T-cell (primary cell): ENCODE measurements at regions not wholly inside any gene's neighbourhood (a gene's known extent, or its start where the extent isn't known, plus 50 kb on each side); places are given as distances from the start of the nearest gene placed in this dataset.

ENCODE experiments used
- ATAC-seq, 4 experiments: fragments of 200-7000 bp in 3 of 4; fragments of 150-1000 bp in 1 of 4; cut with Tn5 transposase; replicated peaks in 1 of 4; 1 replicate in 3 of 4; 2 replicates in 1 of 4; pipeline ENCODE4 v1.10.0; 2021; ENCODE audit warnings: moderate library complexity in 3 of 4, mild to moderate bottlenecking in 2 of 4, moderate number of reproducible peaks in 1 of 4
- CTCF ChIA-PET, 2 donors: fragments of 300-600 bp; sonication (Branson Sonifier 250); formaldehyde crosslinking; loops; one replicate each; lab custom pipeline; 2022; ENCODE audit warnings: antibody characterized with exemption in 2 of 2; lab: Charles Lee
- POLR2A ChIA-PET, 2 donors: fragments of 300-600 bp; sonication (Branson Sonifier 250); formaldehyde crosslinking; loops; one replicate each; lab custom pipeline; 2022; ENCODE audit warnings: antibody characterized with exemption in 2 of 2; lab: Charles Lee
- DNase-seq, 35 experiments: peaks; one replicate each; pipeline versions ENCODE4 v3.0.0 to v3.0.0-alpha.2; 2013 to 2023
- H3K27ac ChIP-seq: one replicate; pipeline ENCODE4 v1.5.1; 2013; ENCODE audit warnings: low read length
- H3K27me3 ChIP-seq, 2 experiments: replicated peaks in 1 of 2; 1 replicate in 1 of 2; 2 replicates in 1 of 2; pipeline versions ENCODE4 v1.6.1 to v1.7.0; 2013; ENCODE audit warnings: low read length in 1 of 2, mixed read lengths in 1 of 2; ENCODE audit not compliant: control insufficient read depth in 2 of 2, insufficient read depth in 2 of 2; ENCODE audit errors: extremely low read depth in 1 of 2
- H3K36me3 ChIP-seq, 2 donors: 1 replicate in 1 of 2; 2 replicates in 1 of 2; pipeline versions ENCODE4 v1.6.1 to v1.7.0; 2013; ENCODE audit warnings: low read length in 1 of 2; ENCODE audit not compliant: control insufficient read depth in 2 of 2, insufficient read depth in 1 of 2; ENCODE audit errors: extremely low read depth in 1 of 2
- H3K4me1 ChIP-seq, 2 experiments: 1 replicate in 1 of 2; 2 replicates in 1 of 2; pipeline versions ENCODE4 v1.6.1 to v1.7.0; 2013; ENCODE audit warnings: low read length in 2 of 2, mixed read lengths in 1 of 2; ENCODE audit not compliant: insufficient read depth in 2 of 2, control insufficient read depth in 1 of 2; ENCODE audit errors: extremely low read depth in 1 of 2
- H3K4me3 ChIP-seq, 2 donors: 1 replicate in 1 of 2; 2 replicates in 1 of 2; pipeline versions ENCODE4 v1.5.1 to v1.7.0; 2013; ENCODE audit warnings: mild to moderate bottlenecking in 2 of 2, low read length in 1 of 2, moderate library complexity in 1 of 2; ENCODE audit not compliant: control insufficient read depth in 1 of 2; ENCODE audit errors: extremely low read depth in 1 of 2
- H3K9me3 ChIP-seq: 2 replicates; pipeline ENCODE4 v1.7.0; 2013
- H3K27ac Mint-ChIP-seq, 2 donors: one replicate each; pipeline ENCODE4 v1.8.0; 2020 to 2021; ENCODE audit warnings: mild to moderate bottlenecking in 2 of 2, mixed read lengths in 2 of 2
- H3K27me3 Mint-ChIP-seq, 2 donors: one replicate each; pipeline ENCODE4 v1.8.0; 2021 to 2022; ENCODE audit warnings: mixed read lengths in 2 of 2
- H3K36me3 Mint-ChIP-seq: one replicate; pipeline ENCODE4 v1.8.0; 2021; ENCODE audit warnings: mixed read lengths
- H3K4me1 Mint-ChIP-seq, 3 donors: one replicate each; pipeline ENCODE4 v1.8.0; 2020 to 2022; ENCODE audit warnings: mixed read lengths in 3 of 3, mild to moderate bottlenecking in 1 of 3
- H3K4me3 Mint-ChIP-seq, 3 donors: one replicate each; pipeline ENCODE4 v1.8.0; 2020 to 2022; ENCODE audit warnings: mild to moderate bottlenecking in 3 of 3, mixed read lengths in 3 of 3, moderate library complexity in 3 of 3
- H3K9me3 Mint-ChIP-seq, 3 donors: one replicate each; pipeline ENCODE4 v1.8.0; 2020 to 2022; ENCODE audit warnings: mixed read lengths in 3 of 3
- WGBS: methylation state at CpG from one replicate; pipeline ENCODE4 v1.1.5; 2013; ENCODE audit warnings: missing lambda C conversion rate; ENCODE audit not compliant: insufficient coverage; 5-methylcytosine and 5-hydroxymethylcytosine counted together

DNA sequence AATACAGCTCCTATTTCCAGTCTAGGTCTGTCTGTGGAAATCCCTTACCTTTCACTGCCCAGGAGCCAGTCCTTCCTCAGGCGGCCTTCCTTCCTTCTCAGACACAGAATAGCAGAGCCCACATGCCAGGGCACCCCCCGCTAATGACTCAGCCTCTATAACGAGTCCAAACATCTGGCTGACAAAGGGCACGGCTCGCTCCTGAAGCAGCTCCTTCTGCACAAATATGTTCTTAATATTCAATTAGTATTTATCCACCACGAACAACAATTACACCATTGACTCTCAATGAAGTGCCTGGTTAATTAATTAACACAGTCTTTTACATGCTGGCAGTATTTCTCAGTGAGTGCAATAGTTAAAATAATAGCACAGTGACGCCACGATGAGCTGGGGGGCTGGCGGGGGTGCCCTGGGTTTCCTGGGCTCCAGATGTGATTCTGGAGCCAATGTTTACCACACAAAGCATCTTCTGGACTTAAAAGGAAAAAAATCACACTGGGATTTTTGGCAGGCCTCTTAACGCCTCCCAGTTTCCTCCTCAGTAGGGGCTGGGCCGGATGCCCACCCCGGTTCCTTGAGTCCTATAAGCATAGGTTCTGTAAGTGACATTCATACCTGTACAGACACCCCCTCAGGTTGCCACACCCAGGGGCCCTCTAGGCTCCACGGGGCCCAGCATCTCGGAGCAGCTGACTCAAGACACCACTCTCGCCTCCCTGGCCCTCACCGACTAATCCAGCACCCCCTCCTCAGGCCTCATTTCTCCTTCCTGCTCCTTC lies 158.6 kb upstream of the MLN start:
- no peaks in the 10 kb centered on the region for H3K4me1 ChIP-seq
- H3K27ac ChIP-seq: no peak overlapping the region
- H3K27me3 Mint-ChIP-seq: peaks cover 10 to 21% of the 10 kb centered on the region in 2 donors
- no peak overlapping the region for H3K4me3 Mint-ChIP-seq
- CTCF ChIA-PET: no interaction called here
- peaks cover 0 to 5% (median 0%) of the 10 kb centered on the region in 3 donors for H3K9me3 Mint-ChIP-seq
- no peak for DNase-seq
- 69% methylated on average over 12 of the region's 16 CpGs for WGBS
- POLR2A ChIA-PET: no interaction called here
- peaks cover 0 to 2% (median 1%) of the 10 kb centered on the region in 3 donors for H3K4me1 Mint-ChIP-seq
- H3K27ac Mint-ChIP-seq: no peak overlapping the region
- peaks cover 0 to 56% of the 10 kb centered on the region in 2 experiments for H3K27me3 ChIP-seq
- ATAC-seq: no peak
- no peaks in the 10 kb centered on the region for H3K36me3 ChIP-seq
- no peak overlapping the region for H3K4me3 ChIP-seq
- no peaks in the 10 kb centered on the region for H3K9me3 ChIP-seq
- no peaks in the 10 kb centered on the region for H3K36me3 Mint-ChIP-seq

DNA sequence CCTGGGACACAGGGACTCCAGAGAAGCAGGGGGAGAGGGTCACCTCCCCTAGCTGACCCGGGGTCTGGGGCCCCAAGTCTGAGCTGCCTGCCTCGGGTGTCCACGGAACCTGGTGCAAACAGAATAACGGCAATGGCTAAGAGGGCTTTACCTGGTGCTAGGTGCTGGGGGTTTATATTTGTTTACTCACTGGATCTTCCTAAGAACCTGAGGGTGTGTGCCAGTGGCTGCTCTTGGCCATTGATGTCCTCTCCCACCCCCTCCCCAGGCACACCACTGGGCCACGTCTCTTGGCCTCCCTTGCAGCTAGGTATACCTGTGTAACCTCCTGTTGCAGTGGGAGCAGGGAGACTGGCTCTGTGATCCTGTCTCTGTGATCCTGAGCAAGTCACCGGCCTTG lies 157.9 kb upstream of the MLN start:
- Mint-ChIP-seq H3K4me3 (no peak overlapping the region), H3K36me3 (no peaks in the 10 kb centered on the region), H3K27ac (no peak overlapping the region), H3K27me3 (peaks cover 4 to 17% of the 10 kb centered on the region in 2 donors), H3K9me3 (peaks cover 0 to 5% (median 0%) of the 10 kb centered on the region in 3 donors), H3K4me1 (peaks cover 0 to 4% (median 2%) of the 10 kb centered on the region in 3 donors)
- Histone ChIP-seq H3K4me3 (no peak overlapping the region), H3K36me3 (no peaks in the 10 kb centered on the region), H3K27ac (no peak overlapping the region), H3K27me3 (peaks cover 0 to 49% of the 10 kb centered on the region in 2 experiments), H3K9me3 (no peaks in the 10 kb centered on the region), H3K4me1 (no peaks in the 10 kb centered on the region)
- DNase-seq (no peak), ATAC-seq (no peak)
- ChIA-PET POLR2A (no interaction called here), CTCF (no interaction called here)
- 67% methylated on average over 1 of the region's 6 CpGs for WGBS

- ChIA-PET POLR2A (no interaction called here), CTCF (interaction anchor here in 1 of 2 donors (0.6 kb wide), 1 partner anchor 45 kb away, joined by 3 read pairs; no protein-coding TSS in a partner anchor)
- WGBS: 89% methylated on average over 20 of the region's 22 CpGs
- Mint-ChIP-seq H3K4me3 (no peak overlapping the region), H3K27ac (no peak overlapping the region), H3K27me3 (peaks cover 0 to 11% of the 10 kb centered on the region in 2 donors), H3K36me3 (no peaks in the 10 kb centered on the region), H3K4me1 (peaks cover 0 to 6% (median 2%) of the 10 kb centered on the region in 3 donors), H3K9me3 (peaks cover 0 to 5% (median 0%) of the 10 kb centered on the region in 3 donors)
- DNase-seq (no peak), ATAC-seq (no peak)
- Histone ChIP-seq H3K9me3 (no peaks in the 10 kb centered on the region), H3K4me3 (no peak overlapping the region), H3K4me1 (no peaks in the 10 kb centered on the region), H3K36me3 (no peaks in the 10 kb centered on the region), H3K27me3 (peaks cover 0 to 42% of the 10 kb centered on the region in 2 experiments), H3K27ac (no peak overlapping the region)
Measured at GRCh38 chr6:33960345-33961313, 156.8 kb upstream of the MLN start.

DNA sequence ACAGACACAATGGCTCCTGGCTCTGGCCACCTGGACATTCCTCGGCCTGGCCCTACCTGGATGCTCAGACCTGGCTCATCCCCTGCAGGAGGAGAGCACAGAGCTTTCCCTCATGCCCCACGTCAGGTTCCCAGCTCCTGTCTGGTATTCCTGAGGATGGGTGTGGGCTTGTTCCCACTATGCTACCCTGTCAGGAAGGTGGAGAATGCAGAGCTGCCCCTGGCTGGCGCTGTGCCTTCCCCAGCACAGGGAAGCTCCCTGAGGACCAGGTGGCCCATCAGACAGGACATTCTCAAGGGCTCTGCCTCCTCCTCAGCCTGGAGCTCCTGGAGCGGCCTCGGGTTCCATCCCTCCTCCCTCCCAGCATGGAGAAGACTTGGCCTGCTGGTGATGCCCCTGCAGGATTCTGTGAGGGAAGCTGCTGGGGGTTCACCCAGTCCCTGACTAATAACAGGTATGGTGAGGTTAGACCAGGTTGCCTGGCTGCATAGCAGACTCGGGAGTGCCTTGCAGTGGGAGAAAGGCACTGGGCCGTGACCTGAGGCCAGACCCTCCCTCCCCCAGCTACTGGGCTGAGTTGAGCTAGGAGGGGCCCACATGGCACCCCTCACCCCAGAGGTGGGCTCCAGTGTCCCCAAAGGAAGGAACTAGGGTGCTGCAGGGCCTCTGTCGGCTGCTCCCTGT lies 156.0 kb upstream of the MLN start:
- ATAC-seq (no peak), DNase-seq (no peak)
- Mint-ChIP-seq H3K4me3 (no peak overlapping the region), H3K27me3 (peaks cover 0 to 8% of the 10 kb centered on the region in 2 donors), H3K9me3 (peaks cover 0 to 5% (median 0%) of the 10 kb centered on the region in 3 donors), H3K36me3 (no peaks in the 10 kb centered on the region), H3K4me1 (peaks cover 0 to 6% (median 2%) of the 10 kb centered on the region in 3 donors), H3K27ac (no peak overlapping the region)
- POLR2A ChIA-PET: no interaction called here
- no peak overlapping the region for H3K27ac ChIP-seq
- no peaks in the 10 kb centered on the region for H3K36me3 ChIP-seq
- 76% methylated on average over 3 of the region's 8 CpGs for WGBS
- peaks cover 0 to 39% of the 10 kb centered on the region in 2 experiments for H3K27me3 ChIP-seq
- CTCF ChIA-PET: interaction anchor here in 1 of 2 donors (0.6 kb wide), 1 partner anchor 44 kb away, joined by 3 read pairs; no protein-coding TSS in a partner anchor
- no peaks in the 10 kb centered on the region for H3K4me1 ChIP-seq
- H3K4me3 ChIP-seq: no peak overlapping the region
- no peaks in the 10 kb centered on the region for H3K9me3 ChIP-seq

DNA sequence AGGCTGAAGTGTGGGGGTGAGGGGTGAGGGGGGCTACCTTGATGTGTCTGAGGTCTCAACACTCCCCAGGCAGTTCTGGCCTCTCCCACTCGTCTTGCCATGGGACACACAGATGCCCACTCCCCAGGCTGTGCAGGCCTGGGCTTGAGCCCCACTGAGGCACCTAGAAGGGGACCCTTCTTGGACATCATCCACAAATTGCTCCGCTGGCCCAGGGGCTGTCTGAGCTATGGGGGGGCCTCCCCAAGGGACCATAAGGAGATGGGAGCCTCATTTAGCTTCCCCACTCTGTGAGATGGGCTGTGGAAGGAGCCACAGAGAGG lies 155.5 kb upstream of the MLN start:
- Mint-ChIP-seq H3K4me3 (no peak overlapping the region), H3K9me3 (peaks cover 0 to 2% (median 0%) of the 10 kb centered on the region in 3 donors), H3K27me3 (peaks cover 0 to 5% of the 10 kb centered on the region in 2 donors), H3K4me1 (peaks cover 0 to 9% (median 2%) of the 10 kb centered on the region in 3 donors), H3K36me3 (no peaks in the 10 kb centered on the region), H3K27ac (no peak overlapping the region)
- CTCF ChIA-PET: no interaction called here
- POLR2A ChIA-PET: no interaction called here
- Histone ChIP-seq H3K36me3 (no peaks in the 10 kb centered on the region), H3K9me3 (no peaks in the 10 kb centered on the region), H3K27me3 (peaks cover 0 to 38% of the 10 kb centered on the region in 2 experiments), H3K27ac (no peak overlapping the region), H3K4me3 (no peak overlapping the region), H3K4me1 (no peaks in the 10 kb centered on the region)
- no peak for DNase-seq
- WGBS: 50% methylated on average over 1 of the region's 2 CpGs
- no peak for ATAC-seq
